Stimulated activated CD4-positive, alpha-beta T cell treated with anti-CD3 and anti-CD28 coated beads, Interleukin-15, amount 100 ng/mL, for 48 hours (primary cell): ENCODE measurements at regions not wholly inside any gene's neighbourhood (a gene's known extent, or its start where the extent isn't known, plus 50 kb on each side); places are given as distances from the start of the nearest gene placed in this dataset.

Experiments
- DNase-seq, 2 donors: peaks; one replicate each; pipeline ENCODE4 v3.0.0-alpha.2; 2020; ENCODE audit warnings: low read depth in 2 of 2

GRCh38 chr4:64584981-64585557, 175.8 kb upstream of the TECRL start:
- DNase-seq, result no peak

DNA sequence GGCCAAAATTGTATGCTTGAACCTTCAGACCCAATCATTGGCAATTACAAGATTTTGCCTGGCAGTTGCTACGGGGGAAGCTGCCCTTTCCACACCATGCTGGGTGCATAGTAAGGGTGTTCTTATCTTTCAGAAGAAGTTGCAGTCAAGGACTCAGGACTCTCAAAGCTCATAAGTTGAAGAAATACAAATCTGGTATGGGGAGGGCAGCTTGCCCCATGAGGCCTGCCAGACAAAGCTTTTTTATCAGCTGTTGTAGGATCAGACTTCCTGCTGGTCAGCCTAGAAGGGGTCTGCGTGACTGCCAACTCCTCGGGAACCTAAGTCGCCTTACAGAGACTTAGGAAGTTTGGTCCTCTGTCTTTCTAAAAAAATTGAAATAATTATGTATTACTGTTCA, 174.9 kb upstream of the TECRL start:
- no peak for DNase-seq

DNA sequence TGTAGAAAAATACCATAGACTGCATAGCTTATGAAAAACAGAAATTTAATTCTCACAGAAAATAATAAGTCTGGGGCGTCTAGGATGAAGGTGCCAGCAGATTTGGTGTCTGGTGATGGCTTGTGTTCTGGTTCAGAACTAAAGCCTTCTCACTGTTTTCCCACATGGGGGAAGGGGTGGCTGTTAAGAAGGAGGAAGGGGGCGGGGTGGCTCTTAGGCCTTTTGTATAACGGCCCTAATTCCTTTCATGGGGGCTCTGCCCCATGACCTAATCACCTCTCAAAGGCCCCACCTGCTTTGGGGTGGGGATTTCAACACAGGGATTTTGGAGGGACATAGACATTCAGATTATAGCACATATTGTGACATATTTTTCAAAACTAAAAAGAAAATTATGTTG, 173.2 kb upstream of the TECRL start:
- no peak for DNase-seq

DNA sequence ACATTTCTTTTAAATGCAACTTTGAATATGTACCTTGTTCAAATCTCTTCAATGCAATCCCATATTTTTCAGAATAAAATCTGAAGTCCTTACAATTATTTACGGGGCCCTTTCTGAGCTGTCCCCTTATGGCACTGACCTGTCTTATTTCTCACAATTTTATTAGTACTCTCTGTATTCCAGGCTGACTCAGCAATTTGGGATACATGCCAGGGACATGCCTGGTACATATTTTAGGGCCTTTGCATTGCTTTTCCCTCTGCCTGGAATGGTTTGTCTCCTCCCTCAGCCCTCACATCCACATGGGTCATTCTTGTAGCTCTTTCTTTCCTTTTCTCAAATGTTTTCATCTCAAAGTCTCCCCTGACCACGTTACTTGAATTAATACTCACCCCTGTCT, 172.2 kb upstream of the TECRL start:
- DNase-seq, result no peak

DNA sequence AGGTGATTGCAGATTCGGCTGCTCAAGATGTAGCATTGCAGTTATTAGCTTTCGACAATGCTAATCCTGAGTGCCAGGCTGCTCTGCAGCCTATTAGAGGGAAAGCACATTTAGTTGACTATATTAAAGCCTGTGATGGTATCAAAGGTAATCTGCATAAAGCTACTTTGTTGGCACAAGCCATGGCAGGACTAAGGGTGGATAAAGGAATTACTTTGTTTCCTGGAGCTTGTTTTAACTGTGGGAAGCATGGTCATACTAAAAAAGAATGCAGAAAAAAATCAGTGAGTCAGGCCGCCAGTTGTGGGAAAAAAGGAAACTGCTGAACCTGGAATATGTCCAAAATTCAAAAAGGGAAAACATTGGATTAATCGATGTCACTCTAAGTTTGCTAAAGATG, 154.9 kb upstream of the TECRL start:
- DNase-seq, result no peak

- no peak for DNase-seq
These were observed 150.3 kb upstream of the TECRL start for GRCh38 chr4:64559571-64559970.

- DNase-seq, result no peak
These were observed 141.9 kb upstream of the TECRL start for GRCh38 chr4:64551125-64551524.

GRCh38 chr4:64545593-64545992, 136.3 kb upstream of the TECRL start:
- DNase-seq, result no peak

DNA sequence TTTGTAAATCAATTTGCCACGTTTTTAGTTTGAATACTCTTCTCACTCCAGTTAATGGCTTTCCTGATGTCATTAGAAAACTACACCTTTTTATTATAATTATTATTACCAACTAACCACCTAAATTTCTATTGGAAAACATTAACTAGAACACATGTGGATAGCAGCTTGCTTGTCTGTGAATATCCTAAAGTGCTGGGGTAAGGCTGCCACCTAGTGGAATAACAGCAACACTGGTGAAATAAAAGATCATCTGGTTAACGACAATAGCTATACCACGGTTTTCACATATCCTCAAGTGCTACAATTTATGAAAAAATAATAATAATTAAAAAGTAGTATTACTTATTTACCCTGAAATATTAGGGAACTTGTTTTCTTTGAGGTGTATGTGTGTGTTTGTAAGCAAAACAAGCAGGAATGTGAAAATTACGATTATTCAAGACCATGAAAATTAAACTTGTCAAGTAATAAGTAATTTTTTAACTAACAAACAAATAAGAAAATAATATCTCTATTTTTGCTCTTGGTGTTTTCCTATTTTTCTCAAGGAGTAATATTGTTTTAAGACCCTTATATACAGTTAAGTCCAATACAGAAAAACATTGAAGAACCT, 130.1 kb upstream of the TECRL start:
- DNase-seq, result peak in 1 of 2 donors; percentile 14

DNA sequence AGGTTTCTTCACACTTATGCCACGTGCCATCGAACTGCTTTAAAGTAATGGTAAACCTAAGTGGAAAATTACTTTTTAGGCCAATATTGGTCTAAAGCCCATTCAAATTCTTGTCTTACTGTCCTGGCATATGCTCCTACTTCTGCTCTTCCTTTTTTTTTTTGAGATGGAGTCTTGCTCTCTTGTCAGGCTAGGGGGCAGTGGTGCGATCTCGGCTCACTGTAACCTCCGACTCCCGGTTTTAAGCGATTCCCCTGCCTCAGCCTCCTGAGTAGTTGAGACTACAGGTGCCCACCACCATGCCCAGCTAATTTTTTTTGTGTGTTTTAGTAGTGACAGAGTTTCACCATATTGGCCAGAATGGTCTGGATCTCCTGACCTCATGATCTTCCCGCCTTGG, 129.0 kb upstream of the TECRL start:
- DNase-seq, result no peak

DNA sequence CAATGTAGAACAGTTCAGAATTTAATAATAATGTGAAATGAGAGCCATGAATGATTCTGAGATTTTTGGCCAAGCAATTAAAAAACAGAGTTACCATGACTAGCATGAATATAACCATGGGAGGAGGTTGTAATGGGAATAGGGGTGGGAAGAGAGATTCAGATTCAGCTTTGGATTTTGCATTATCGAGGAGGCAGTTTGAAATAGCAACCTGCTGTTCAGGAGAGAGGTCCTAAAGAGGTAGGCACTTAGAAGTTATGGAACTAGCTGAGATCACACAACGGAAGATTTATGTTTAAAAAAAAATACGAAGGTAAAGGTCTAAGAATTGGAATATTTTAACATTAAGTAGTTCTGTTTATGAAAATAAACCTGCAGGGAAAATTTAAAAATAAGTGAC, 124.4 kb upstream of the TECRL start:
- DNase-seq, result no peak

DNA sequence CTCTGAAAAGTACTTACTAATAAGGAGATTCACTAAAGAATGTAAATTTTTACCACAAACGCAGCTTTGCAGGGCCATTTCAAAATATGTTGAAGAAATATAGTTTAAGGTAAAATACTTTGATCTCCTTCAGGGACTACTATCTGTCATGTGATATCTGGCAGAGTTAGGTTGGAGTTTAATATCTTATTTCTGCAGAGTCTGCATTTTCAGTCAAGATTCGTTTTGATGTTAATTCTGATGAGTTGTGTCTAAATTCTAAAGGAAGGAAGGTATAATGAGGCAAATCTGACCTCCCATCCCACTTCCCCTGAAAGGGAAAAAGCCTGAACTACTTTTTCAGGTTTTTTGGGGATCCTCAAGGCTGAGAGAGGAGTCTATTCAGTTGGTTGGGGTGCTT, 123.9 kb upstream of the TECRL start:
- DNase-seq, result no peak

DNA sequence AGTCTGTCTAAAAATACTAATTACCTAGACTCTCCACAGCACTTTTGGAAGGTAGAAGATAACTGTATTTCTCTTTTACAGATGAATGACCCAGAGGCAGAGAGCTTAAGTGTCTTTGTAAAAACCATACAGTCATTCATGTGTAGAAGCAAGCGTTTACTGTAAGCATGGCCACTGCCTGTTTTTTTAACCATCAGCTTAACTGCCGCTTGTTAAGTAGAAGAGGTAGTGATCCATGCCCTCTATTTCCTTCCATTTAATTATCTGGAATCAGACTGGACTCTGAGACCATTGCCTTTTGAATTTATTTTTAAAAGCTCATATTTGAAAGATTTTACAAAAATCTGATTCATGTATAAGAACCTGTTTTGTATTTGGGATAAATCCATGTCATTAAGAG, 111.2 kb upstream of the TECRL start:
- DNase-seq, result no peak

DNA sequence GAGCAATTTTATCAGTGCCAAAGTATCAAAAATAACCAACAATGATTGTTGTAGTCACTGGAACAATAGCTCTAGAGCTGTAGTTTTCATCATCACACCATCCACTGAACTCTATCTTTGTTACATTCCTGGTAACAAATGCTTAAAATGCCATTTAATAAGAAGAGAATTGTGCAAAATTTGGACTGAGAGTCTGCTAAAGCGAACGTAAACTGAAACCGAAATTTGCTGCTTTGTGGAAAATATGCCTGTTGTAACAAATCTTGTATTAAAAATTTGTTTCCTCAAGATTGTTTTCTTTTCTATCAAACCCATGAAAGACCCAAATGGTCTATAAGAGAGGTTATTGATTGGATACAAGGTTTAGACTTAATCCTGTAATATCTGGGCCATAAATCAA, 109.3 kb upstream of the TECRL start:
- DNase-seq, result no peak

GRCh38 chr4:64516176-64516575, 106.9 kb upstream of the TECRL start:
- no peak for DNase-seq

- DNase-seq, result no peak
These were observed 98.8 kb upstream of the TECRL start for GRCh38 chr4:64508089-64508488.

DNA sequence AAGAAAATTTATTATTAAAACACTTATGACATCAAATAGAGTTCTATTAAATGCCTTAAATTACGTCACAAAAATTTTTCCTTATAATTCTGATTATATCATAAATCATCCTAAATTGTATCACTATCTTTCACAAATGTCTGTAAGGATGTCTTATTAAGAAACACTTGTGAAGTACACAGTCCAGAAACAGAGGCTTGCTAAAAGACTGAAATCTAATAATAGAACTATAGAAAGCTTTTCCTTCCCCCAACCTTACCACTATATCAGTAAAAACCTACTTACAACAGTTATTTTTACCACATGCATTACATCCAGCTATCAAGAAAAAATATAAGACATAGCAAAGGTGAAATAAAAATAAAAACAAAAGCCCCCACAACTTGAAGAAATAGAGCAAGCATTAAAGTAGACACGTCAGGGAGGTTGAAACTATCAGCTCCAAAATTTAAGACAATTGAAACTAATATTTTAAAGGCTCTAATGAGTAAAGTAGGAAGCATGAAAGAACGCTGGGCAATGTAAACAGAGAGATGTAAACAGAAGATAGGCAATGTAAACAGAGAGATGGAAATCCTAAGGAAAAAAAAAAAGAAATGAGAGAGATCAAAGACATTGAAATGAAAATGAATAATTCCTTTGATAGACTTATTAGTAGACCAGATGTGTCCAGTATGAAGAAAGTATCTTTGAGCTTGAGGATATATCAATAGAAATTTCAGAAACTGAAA, 94.9 kb upstream of the TECRL start:
- DNase-seq, result no peak

GRCh38 chr4:64503416-64503815, 94.2 kb upstream of the TECRL start:
- DNase-seq, result no peak

- DNase-seq, result no peak
These were observed 88.2 kb upstream of the TECRL start for GRCh38 chr4:64497491-64497890.

GRCh38 chr4:64495946-64496345, 86.7 kb upstream of the TECRL start:
- DNase-seq, result no peak

GRCh38 chr4:64489628-64490027, 80.4 kb upstream of the TECRL start:
- no peak for DNase-seq

DNA sequence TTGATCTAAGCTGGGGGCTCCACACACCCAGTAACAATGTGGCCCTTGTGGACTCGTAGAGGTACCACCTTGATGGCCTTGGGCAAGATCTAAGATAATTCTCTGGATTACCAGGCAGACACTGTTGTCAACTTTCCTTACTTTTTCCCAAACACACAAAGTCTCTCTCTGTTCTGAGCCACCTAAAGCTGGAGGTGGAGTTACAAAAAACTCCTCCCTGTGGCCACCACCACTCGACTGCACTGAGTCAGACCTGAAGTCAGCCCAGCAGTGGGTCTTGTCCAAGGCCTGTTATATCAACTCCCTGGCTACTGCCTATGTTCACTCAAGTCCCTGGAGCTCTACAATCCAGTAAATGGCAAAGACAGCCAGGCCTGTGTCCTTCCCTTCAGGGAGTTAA, 70.1 kb upstream of the TECRL start:
- DNase-seq, result no peak

DNA sequence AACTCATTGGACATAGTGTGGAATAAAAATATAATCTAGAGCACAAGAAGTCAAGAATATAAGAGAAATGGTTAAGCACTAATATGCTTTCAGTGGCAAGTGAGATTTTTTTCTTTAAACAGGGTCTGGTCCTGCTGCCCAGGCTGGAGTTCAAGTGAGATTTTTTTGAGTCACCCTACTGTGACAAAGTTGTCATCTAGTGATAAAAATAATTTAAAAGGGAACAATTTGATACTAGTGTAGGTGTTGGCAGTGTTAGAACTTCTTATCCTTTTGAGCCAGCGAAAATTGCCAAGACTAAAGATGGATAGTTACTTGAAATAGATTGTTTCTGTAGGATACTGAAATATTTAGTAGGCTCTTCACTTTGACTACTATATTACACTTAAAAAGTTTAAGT, 67.9 kb upstream of the TECRL start:
- no peak for DNase-seq

- no peak for DNase-seq
These were observed 56.0 kb upstream of the TECRL start for GRCh38 chr4:64465263-64465662.
